ENCODE measurements at regions not wholly inside any gene's neighbourhood (a gene's known extent, or its start where the extent isn't known, plus 50 kb on each side); places are given as distances from the start of the nearest gene placed in this dataset.

DNA sequence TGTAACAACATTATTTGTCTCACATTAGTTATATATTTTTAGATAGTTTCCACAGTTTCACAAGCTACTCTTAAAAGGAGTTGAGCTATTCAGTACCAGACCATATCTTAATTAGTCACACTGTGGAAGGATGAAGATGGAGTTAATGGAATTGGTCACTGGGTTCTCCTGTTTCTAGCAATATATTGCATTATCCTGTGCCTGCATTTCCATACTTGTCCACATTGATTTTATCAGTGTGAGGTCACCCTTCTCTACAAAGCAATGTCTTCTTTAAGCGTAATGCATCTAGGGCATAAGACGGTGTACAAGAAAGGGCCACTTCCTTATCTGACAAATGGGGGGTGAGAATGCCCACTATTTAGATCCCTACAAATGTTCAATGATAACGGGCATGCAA is 216.8 kb upstream of the TANK start:
- H3K27ac ChIP-seq = no peak overlapping the region
- H3K4me3 ChIP-seq = no peak overlapping the region
- H3K27me3 ChIP-seq = no peaks in the 10 kb centered on the region
- H3K36me3 ChIP-seq = no peaks in the 10 kb centered on the region
- H3K9me3 ChIP-seq = no peaks in the 10 kb centered on the region
- 94 to 97% methylated on average over 3 of the region's 3 CpGs for WGBS, 2 donors
- peaks cover 0 to 12% (median 7%) of the 10 kb centered on the region in 3 donors for H3K4me1 ChIP-seq
- intact Hi-C loops (cut with DNase I) = no loop called here
- no peak for DNase-seq
- TF ChIP-seq, protein P1, sequence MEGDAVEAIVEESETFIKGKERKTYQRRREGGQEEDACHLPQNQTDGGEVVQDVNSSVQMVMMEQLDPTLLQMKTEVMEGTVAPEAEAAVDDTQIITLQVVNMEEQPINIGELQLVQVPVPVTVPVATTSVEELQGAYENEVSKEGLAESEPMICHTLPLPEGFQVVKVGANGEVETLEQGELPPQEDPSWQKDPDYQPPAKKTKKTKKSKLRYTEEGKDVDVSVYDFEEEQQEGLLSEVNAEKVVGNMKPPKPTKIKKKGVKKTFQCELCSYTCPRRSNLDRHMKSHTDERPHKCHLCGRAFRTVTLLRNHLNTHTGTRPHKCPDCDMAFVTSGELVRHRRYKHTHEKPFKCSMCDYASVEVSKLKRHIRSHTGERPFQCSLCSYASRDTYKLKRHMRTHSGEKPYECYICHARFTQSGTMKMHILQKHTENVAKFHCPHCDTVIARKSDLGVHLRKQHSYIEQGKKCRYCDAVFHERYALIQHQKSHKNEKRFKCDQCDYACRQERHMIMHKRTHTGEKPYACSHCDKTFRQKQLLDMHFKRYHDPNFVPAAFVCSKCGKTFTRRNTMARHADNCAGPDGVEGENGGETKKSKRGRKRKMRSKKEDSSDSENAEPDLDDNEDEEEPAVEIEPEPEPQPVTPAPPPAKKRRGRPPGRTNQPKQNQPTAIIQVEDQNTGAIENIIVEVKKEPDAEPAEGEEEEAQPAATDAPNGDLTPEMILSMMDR (IDR thresholded peaks at IDR 0.05) = no peak
- no peak for TF ChIP-seq POLR2A (IDR thresholded peaks at IDR 0.05)

DNA sequence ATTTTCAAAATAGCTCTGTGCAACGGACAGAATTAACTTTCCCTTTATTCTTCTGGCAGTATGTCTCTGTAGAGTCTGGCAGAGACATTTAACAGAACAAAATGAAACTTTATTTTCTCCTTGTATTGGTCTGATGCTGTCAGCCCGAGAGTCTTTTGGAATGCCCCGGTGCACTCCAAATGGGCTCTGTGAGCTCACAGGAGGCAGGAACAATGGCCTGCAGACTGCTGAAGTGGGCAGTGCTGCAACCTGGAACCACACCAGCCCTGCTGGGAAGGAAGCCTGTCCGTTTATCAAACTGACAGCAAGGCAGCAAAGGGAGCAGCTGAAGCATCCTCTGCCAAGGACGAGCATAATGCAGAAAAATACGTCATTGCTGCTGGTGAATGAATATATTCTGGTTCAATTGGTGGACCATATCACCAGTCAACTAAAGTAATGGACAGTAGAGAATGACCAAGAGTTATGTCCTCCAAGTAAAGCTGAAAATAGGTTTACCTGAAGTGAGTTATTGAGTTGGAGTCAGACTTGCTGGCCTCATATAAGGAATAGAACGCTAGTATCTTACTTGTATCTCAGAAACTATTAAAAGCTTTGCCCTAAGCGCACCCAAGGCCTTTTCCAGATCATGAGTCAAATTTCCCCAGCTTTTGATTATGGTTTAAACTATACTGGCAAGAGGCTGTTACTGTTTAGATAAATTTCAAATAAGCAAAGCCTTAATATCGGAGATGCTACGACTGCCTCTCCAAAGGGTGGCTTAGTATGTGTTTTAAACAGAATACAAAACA is 207.6 kb upstream of the TANK start:
- intact Hi-C loops (cut with DNase I) = no loop called here
- no peaks in the 10 kb centered on the region for H3K9me3 ChIP-seq
- 35 to 36% methylated on average over 10 of the region's 10 CpGs for WGBS, 2 donors
- TF ChIP-seq, protein P1 (IDR thresholded peaks at IDR 0.05) = no peak
- TF ChIP-seq POLR2A (IDR thresholded peaks at IDR 0.05) = no peak
- no peaks in the 10 kb centered on the region for H3K27me3 ChIP-seq
- H3K27ac ChIP-seq = peak overlapping the region in 3 of 4 donors; percentile 1 to 65 (median 22)
- peak overlapping the region in 2 of 4 donors; percentile 0 to 51 for H3K4me3 ChIP-seq
- peaks cover 0 to 48% (median 27%) of the 10 kb centered on the region in 3 donors for H3K4me1 ChIP-seq
- no peaks in the 10 kb centered on the region for H3K36me3 ChIP-seq
- DNase-seq = no peak

DNA sequence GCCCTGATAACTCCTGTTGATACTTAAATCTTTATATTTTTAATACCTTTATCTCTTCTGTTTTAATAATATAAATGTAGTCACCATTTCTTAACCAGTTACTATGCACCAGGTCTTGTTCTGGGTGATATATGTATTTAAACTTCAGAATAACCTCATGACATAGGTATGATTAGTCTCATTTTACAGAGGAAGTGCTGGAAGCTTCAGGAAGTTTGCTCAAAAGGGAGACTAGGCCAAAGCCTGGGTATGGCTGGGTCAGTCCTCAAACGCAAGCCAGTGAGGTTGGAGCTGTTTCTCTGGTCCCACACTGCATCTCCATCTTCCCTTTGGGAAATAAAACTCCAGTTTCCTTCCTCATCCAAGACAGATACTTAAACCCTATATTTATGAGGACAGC is 204.7 kb upstream of the TANK start:
- Histone ChIP-seq H3K9me3 (no peaks in the 10 kb centered on the region), H3K27me3 (no peaks in the 10 kb centered on the region), H3K27ac (peak overlapping the region in 3 of 4 donors; percentile 74 to 76 (median 76)), H3K4me3 (no peak overlapping the region), H3K36me3 (no peaks in the 10 kb centered on the region), H3K4me1 (peaks cover 0 to 48% (median 27%) of the 10 kb centered on the region in 3 donors)
- TF ChIP-seq, protein P1 (IDR thresholded peaks at IDR 0.05) = no peak
- TF ChIP-seq POLR2A (IDR thresholded peaks at IDR 0.05) = no peak
- 74 to 78% methylated on average over 1 of the region's 1 CpG for WGBS, 2 donors
- intact Hi-C loops (cut with DNase I) = no loop called here
- DNase-seq = no peak

DNA sequence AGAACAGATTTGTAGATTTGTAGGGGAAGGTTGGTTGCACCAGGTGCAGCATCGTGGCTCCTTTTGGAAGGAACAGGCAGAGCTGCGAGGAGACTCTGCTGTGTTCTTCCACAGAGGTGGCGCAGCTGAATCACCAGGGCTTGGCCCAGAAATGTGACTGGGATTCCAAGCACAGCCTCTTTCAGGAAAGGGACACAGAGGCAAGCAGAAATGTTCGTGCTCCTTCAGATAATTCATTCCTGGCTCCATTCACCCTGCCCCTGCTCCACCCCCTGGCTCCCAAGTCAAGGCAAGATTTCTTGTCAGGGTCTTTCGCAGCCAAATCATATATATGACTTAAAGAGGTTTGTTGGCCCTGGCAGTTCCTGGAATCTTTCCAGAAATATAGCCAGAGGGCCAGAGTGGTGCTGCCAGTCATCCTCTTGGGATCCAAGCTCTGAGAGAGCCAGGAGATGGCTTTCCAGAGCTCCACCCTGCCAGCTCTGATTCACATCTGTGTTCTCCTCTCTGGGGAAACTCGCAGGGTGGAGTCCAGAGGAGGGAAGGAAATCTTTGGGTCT is 203.9 kb upstream of the TANK start:
- Histone ChIP-seq H3K9me3 (no peaks in the 10 kb centered on the region), H3K27ac (peak overlapping the region; percentile 23 to 76 (median 75)), H3K4me3 (no peak overlapping the region), H3K36me3 (no peaks in the 10 kb centered on the region), H3K27me3 (no peaks in the 10 kb centered on the region), H3K4me1 (peaks cover 0 to 48% (median 27%) of the 10 kb centered on the region in 3 donors)
- TF ChIP-seq, protein P1 (IDR thresholded peaks at IDR 0.05) = no peak
- TF ChIP-seq POLR2A (IDR thresholded peaks at IDR 0.05) = no peak
- 18 to 43% methylated on average over 5 to 6 of the region's 6 CpGs for WGBS, 2 donors
- DNase-seq = no peak
- intact Hi-C loops (cut with DNase I) = no loop called here

DNA sequence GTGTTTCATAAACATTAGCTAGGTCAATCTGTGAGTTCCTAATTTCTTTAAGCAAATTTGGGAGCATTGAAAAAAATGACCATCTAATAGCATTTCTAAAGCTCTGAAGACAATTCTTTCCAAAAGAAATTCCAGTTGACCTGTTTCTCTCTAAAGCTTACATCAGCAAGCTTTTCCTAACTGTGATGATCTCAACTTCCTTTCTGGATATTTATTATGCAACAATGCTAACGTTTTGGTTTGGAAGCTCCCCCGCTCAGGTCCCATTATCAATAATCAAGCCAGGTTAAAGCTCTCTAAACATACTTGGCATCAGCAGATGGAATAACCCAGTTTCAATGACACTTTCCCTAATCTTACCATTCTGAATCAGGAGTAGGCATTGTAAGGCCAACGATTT is 196.3 kb upstream of the TANK start:
- intact Hi-C loops (cut with DNase I) = no loop called here
- no peak for DNase-seq
- Histone ChIP-seq H3K36me3 (no peaks in the 10 kb centered on the region), H3K9me3 (no peaks in the 10 kb centered on the region), H3K27me3 (no peaks in the 10 kb centered on the region), H3K27ac (no peak overlapping the region), H3K4me3 (no peak overlapping the region), H3K4me1 (peaks cover 0 to 12% (median 0%) of the 10 kb centered on the region in 3 donors)
- 56 to 64% methylated on average over 3 of the region's 3 CpGs for WGBS, 2 donors
- TF ChIP-seq, protein P1 (IDR thresholded peaks at IDR 0.05) = no peak
- TF ChIP-seq POLR2A (IDR thresholded peaks at IDR 0.05) = no peak

Data from esophagus squamous epithelium (tissue), 5 donors.